ENCODE measurements at regions not wholly inside any gene's neighbourhood (a gene's known extent, or its start where the extent isn't known, plus 50 kb on each side); places are given as distances from the start of the nearest gene placed in this dataset.

GRCh38 chr5:67494186-67494855, 297.7 kb upstream of the CD180 start:
- TF ChIP-seq HNF4G (IDR thresholded peaks at IDR 0.05) (no peak), REST (IDR thresholded peaks at IDR 0.05) (no peak), HNF4A (conservative IDR thresholded peaks at IDR 0.05) (no peak), ZBTB33 (IDR thresholded peaks at IDR 0.05) (no peak), CTCF (IDR thresholded peaks at IDR 0.05; ENCODE audit: low read depth, low read length, missing input control) (no peak), GABPA (IDR thresholded peaks at IDR 0.05 in 1 of 2, conservative IDR thresholded peaks at IDR 0.05 in 1 of 2) (no peak), ATF3 (IDR thresholded peaks at IDR 0.05) (no peak), JUND (IDR thresholded peaks at IDR 0.05) (no peak), RXRA (IDR thresholded peaks at IDR 0.05) (no peak), SP1 (IDR thresholded peaks at IDR 0.05) (no peak), MAX (IDR thresholded peaks at IDR 0.05) (no peak)
- WGBS: 81% methylated on average over 14 of the region's 14 CpGs
- Histone ChIP-seq H3K27ac (ENCODE audit: low read depth in 1 of 2, low read length in 2 of 2) (no peak overlapping the region), H3K27me3 (ENCODE audit: control insufficient read depth in 4 of 4, insufficient read depth in 4 of 4, low read length in 3 of 4) (no peaks in the 10 kb centered on the region), H3K4me3 (ENCODE audit: low read depth in 1 of 3, low read length in 3 of 3) (no peak overlapping the region), H3K36me3 (ENCODE audit: control insufficient read depth in 4 of 4, insufficient read depth in 3 of 4, low read depth in 1 of 4, low read length in 3 of 4) (no peaks in the 10 kb centered on the region), H3K9ac (ENCODE audit: low read depth in 1 of 2, low read length in 2 of 2) (no peak overlapping the region), H3K4me1 (ENCODE audit: control insufficient read depth in 4 of 4, insufficient read depth in 4 of 4, low read length in 3 of 4) (peaks cover 0 to 13% (median 7%) of the 10 kb centered on the region in 4 donors), H3K9me3 (ENCODE audit: control insufficient read depth in 4 of 4, low read length in 3 of 4) (no peaks in the 10 kb centered on the region)
- DNase-seq (ENCODE audit: low spot score): no peak

- no peak for DNase-seq (ENCODE audit: low spot score)
- no peak overlapping the region for H3K27ac ChIP-seq (ENCODE audit: low read depth in 1 of 2, low read length in 2 of 2)
- peaks cover 0 to 13% (median 7%) of the 10 kb centered on the region in 4 donors for H3K4me1 ChIP-seq (ENCODE audit: control insufficient read depth in 4 of 4, insufficient read depth in 4 of 4, low read length in 3 of 4)
- WGBS: 71% methylated on average over 2 of the region's 2 CpGs
- H3K9ac ChIP-seq (ENCODE audit: low read depth in 1 of 2, low read length in 2 of 2): no peak overlapping the region
- no peaks in the 10 kb centered on the region for H3K9me3 ChIP-seq (ENCODE audit: control insufficient read depth in 4 of 4, low read length in 3 of 4)
- H3K4me3 ChIP-seq (ENCODE audit: low read depth in 1 of 3, low read length in 3 of 3): no peak overlapping the region
- TF ChIP-seq JUND (IDR thresholded peaks at IDR 0.05): no peak
- TF ChIP-seq RAD21 (IDR thresholded peaks at IDR 0.05): peak; percentile 89 to 90
- TF ChIP-seq RXRA (IDR thresholded peaks at IDR 0.05): peak in 1 of 2 donors; percentile 11
- no peak for TF ChIP-seq YY1 (IDR thresholded peaks at IDR 0.05)
- peak; percentile 57 for TF ChIP-seq CTCF (IDR thresholded peaks at IDR 0.05; ENCODE audit: low read depth, low read length, missing input control)
- no peak for TF ChIP-seq FOXA2 (IDR thresholded peaks at IDR 0.05)
- H3K27me3 ChIP-seq (ENCODE audit: control insufficient read depth in 4 of 4, insufficient read depth in 4 of 4, low read length in 3 of 4): no peaks in the 10 kb centered on the region
- H3K36me3 ChIP-seq (ENCODE audit: control insufficient read depth in 4 of 4, insufficient read depth in 3 of 4, low read depth in 1 of 4, low read length in 3 of 4): no peaks in the 10 kb centered on the region
Observed at GRCh38 chr5:67493676-67494075, 297.1 kb upstream of the CD180 start.

Data from liver (tissue), 8 donors.